Sigmoid colon (tissue), 6 donors: ENCODE measurements at regions not wholly inside any gene's neighbourhood (a gene's known extent, or its start where the extent isn't known, plus 50 kb on each side); places are given as distances from the start of the nearest gene placed in this dataset.

ENCODE experiments used
- DNase-seq: peaks from one replicate; pipeline ENCODE4 v3.0.0-alpha.2; 2019
- H3K27ac ChIP-seq, 4 donors: fragments of 200-600 bp; sonication (generic); one replicate each; pipeline ENCODE4 v1.5.1; 2016 to 2019; ENCODE audit warnings: mild to moderate bottlenecking in 1 of 4
- H3K27me3 ChIP-seq, 3 donors: fragments of 200-600 bp; sonication (generic); one replicate each; pipeline ENCODE4 v1.5.1; 2019; ENCODE audit warnings: mild to moderate bottlenecking in 1 of 3
- H3K36me3 ChIP-seq, 4 donors: fragments of 200-600 bp; sonication (generic); one replicate each; pipeline ENCODE4 v1.5.1; 2016 to 2019
- H3K4me1 ChIP-seq, 4 donors: fragments of 200-600 bp; sonication (generic); one replicate each; pipeline ENCODE4 v1.5.1; 2017 to 2019
- H3K4me3 ChIP-seq, 4 donors: fragments of 200-600 bp; sonication (generic); one replicate each; pipeline ENCODE4 v1.5.1; 2017 to 2019; ENCODE audit warnings: mild to moderate bottlenecking in 2 of 4, moderate library complexity in 1 of 4
- H3K9me3 ChIP-seq, 4 donors: fragments of 200-600 bp in 3 of 4; sonication (generic) in 3 of 4; one replicate each; pipeline versions ENCODE4 v1.5.1 to v1.6.1; 2013 to 2019
- EP300 ChIP-seq, 4 donors: sonication (generic); formaldehyde crosslinking; IDR thresholded peaks; one replicate each; pipeline ENCODE4 v1.6.1; 2017; ENCODE audit warnings: antibody characterized with exemption in 4 of 4
- POLR2A ChIP-seq, 2 donors: fragments of 450-650 bp; IDR thresholded peaks; one replicate each; pipeline ENCODE4 v1.6.1; 2016; ENCODE audit warnings: antibody characterized with exemption in 2 of 2, mild to moderate bottlenecking in 2 of 2, moderate library complexity in 2 of 2
- POLR2AphosphoS5 ChIP-seq, 4 donors: sonication (generic); formaldehyde crosslinking; IDR thresholded peaks; one replicate each; pipeline ENCODE4 v1.6.1; 2017; ENCODE audit warnings: antibody characterized with exemption in 4 of 4
- WGBS, 2 donors: extraction: QIAGEN DNeasy Blood & Tissue Kit; methylation state at CpG; one replicate each; pipeline ENCODE4 v1.1.7; 2013; 5-methylcytosine and 5-hydroxymethylcytosine counted together
- intact Hi-C: fragments of 100-400 bp; cut with DNase I; formaldehyde crosslinking; loops from one replicate; pipeline ENCODE4 v1.15.1; 2023
- TF ChIP-seq, protein P1 (sequence below), 4 experiments: fragments of 450-650 bp in 3 of 4; fragments of 200-600 bp in 1 of 4; IDR thresholded peaks; one replicate each; pipeline ENCODE4 v1.5.1; 2016 to 2019; ENCODE audit warnings: antibody characterized with exemption in 4 of 4, mild to moderate bottlenecking in 3 of 4, moderate library complexity in 2 of 4
- donor health status: healthy with polysubstance abuse.
- donor health status: healthy.

DNA sequence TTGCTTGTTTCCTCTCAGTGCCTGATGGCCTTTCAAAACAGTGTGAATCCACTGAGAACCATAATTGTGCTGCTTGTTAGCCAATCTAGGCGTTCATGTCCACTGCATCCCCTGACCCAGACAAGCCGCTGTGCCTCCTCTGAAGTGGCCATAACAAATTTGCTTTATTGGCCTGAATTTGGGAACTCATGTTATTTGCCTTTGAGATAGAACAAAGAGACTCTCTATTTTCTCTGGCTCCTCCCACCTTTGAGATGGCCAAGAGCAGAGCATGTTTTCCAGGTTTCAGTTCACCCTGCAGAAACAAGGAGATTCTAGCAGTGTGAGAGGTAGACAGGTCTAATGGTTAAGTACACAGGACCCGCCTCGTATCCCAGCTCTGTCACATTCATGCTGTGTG is 723.9 kb downstream of the MED13L start:
- H3K36me3 ChIP-seq, result no peaks in the 10 kb centered on the region
- WGBS, 2 donors, result 22 to 71% methylated on average over 4 of the region's 4 CpGs
- no peak overlapping the region for H3K4me3 ChIP-seq
- TF ChIP-seq, protein P1, sequence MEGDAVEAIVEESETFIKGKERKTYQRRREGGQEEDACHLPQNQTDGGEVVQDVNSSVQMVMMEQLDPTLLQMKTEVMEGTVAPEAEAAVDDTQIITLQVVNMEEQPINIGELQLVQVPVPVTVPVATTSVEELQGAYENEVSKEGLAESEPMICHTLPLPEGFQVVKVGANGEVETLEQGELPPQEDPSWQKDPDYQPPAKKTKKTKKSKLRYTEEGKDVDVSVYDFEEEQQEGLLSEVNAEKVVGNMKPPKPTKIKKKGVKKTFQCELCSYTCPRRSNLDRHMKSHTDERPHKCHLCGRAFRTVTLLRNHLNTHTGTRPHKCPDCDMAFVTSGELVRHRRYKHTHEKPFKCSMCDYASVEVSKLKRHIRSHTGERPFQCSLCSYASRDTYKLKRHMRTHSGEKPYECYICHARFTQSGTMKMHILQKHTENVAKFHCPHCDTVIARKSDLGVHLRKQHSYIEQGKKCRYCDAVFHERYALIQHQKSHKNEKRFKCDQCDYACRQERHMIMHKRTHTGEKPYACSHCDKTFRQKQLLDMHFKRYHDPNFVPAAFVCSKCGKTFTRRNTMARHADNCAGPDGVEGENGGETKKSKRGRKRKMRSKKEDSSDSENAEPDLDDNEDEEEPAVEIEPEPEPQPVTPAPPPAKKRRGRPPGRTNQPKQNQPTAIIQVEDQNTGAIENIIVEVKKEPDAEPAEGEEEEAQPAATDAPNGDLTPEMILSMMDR (IDR thresholded peaks at IDR 0.05), result no peak
- no peak for TF ChIP-seq POLR2A (IDR thresholded peaks at IDR 0.05)
- no peak for TF ChIP-seq POLR2AphosphoS5 (IDR thresholded peaks at IDR 0.05)
- no peak for TF ChIP-seq EP300 (IDR thresholded peaks at IDR 0.05)
- peaks cover 0 to 7% (median 0%) of the 10 kb centered on the region in 4 donors for H3K9me3 ChIP-seq
- intact Hi-C loops, result no loop called here
- DNase-seq, result no peak
- H3K4me1 ChIP-seq, result no peaks in the 10 kb centered on the region
- H3K27me3 ChIP-seq, result no peaks in the 10 kb centered on the region
- H3K27ac ChIP-seq, result no peak overlapping the region

- no peaks in the 10 kb centered on the region for H3K27me3 ChIP-seq
- DNase-seq, result no peak
- intact Hi-C loops, result no loop called here
- H3K36me3 ChIP-seq, result no peaks in the 10 kb centered on the region
- no peak overlapping the region for H3K27ac ChIP-seq
- no peaks in the 10 kb centered on the region for H3K4me1 ChIP-seq
- H3K9me3 ChIP-seq, result no peaks in the 10 kb centered on the region
- no peak overlapping the region for H3K4me3 ChIP-seq
- no peak for TF ChIP-seq POLR2A (IDR thresholded peaks at IDR 0.05)
- 72 to 78% methylated on average over 2 of the region's 2 CpGs for WGBS, 2 donors
Measured at GRCh38 chr12:115543269-115543668, 734.2 kb downstream of the MED13L start.

DNA sequence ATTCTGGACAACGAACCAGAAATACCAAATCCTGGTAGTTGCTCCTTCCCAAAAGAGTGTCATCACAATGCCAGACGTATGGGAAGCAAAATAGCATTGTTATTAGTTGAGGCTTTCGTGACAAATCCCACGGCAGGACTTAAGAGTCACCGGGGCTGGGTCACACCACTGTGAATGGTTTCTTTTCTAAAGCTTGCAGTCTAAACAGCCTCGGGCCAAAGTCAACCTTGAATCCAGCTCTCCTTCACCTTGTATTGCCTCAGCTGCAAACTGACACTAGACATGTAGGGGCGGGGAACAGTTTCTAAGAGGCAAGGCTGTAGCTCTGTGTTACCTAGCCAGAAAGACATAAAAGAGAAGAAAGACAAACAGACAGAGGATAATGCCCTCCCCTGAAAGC is 734.8 kb downstream of the MED13L start:
- Histone ChIP-seq H3K9me3 (no peaks in the 10 kb centered on the region), H3K27me3 (no peaks in the 10 kb centered on the region), H3K4me3 (no peak overlapping the region), H3K4me1 (no peaks in the 10 kb centered on the region), H3K27ac (no peak overlapping the region), H3K36me3 (no peaks in the 10 kb centered on the region)
- intact Hi-C loops, result no loop called here
- DNase-seq, result no peak
- 38 to 74% methylated on average over 7 of the region's 7 CpGs for WGBS, 2 donors
- TF ChIP-seq POLR2A (IDR thresholded peaks at IDR 0.05) (no peak), POLR2AphosphoS5 (IDR thresholded peaks at IDR 0.05) (no peak), EP300 (IDR thresholded peaks at IDR 0.05) (no peak)
- TF ChIP-seq, protein P1 (IDR thresholded peaks at IDR 0.05), result no peak

DNA sequence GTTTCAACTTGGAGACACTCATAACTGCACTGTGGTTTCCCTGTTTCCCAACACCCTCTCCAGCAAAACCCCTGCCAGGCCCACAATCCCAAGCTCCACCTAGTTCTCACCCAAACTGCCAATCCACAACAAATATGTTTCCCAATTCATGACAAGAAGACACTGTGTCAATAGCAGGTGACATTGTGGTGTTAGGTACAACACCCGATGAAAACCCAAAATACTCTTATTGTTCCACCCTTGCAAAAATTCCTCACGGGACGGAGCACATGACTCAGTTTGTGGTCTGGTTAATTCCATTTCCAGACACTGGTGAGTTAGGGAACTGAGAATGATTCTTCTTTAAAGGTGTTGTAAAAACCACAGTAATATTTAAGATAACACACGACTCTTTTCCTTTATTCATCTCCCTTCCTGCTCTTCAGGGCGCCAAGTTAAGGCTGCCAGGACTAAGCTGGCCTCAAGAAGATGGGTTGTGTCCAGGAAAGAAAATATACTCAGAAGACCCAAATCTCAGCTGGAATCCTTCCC is 735.5 kb downstream of the MED13L start:
- 74 to 89% methylated on average over 5 of the region's 5 CpGs for WGBS, 2 donors

GRCh38 chr12:115528466-115528865 is 749.0 kb downstream of the MED13L start:
- intact Hi-C loops, result no loop called here
- DNase-seq, result no peak
- Histone ChIP-seq H3K27ac (no peak overlapping the region), H3K9me3 (no peaks in the 10 kb centered on the region), H3K27me3 (no peaks in the 10 kb centered on the region), H3K4me3 (no peak overlapping the region), H3K4me1 (no peaks in the 10 kb centered on the region), H3K36me3 (no peaks in the 10 kb centered on the region)
- WGBS, 2 donors, result 92 to 93% methylated on average over 2 of the region's 2 CpGs
- TF ChIP-seq EP300 (IDR thresholded peaks at IDR 0.05) (no peak), POLR2AphosphoS5 (IDR thresholded peaks at IDR 0.05) (no peak), POLR2A (IDR thresholded peaks at IDR 0.05) (no peak)
- TF ChIP-seq, protein P1 (IDR thresholded peaks at IDR 0.05), result no peak

More for the DNA sequence above, 735.5 kb downstream of the MED13L start:
- Histone ChIP-seq H3K4me3 (no peak overlapping the region), H3K27me3 (no peaks in the 10 kb centered on the region), H3K4me1 (no peaks in the 10 kb centered on the region), H3K36me3 (no peaks in the 10 kb centered on the region), H3K27ac (no peak overlapping the region), H3K9me3 (no peaks in the 10 kb centered on the region)
- DNase-seq, result no peak
- intact Hi-C loops, result no loop called here
- TF ChIP-seq POLR2AphosphoS5 (IDR thresholded peaks at IDR 0.05), result no peak
- TF ChIP-seq POLR2A (IDR thresholded peaks at IDR 0.05), result no peak
- TF ChIP-seq, protein P1 (IDR thresholded peaks at IDR 0.05), result no peak
- TF ChIP-seq EP300 (IDR thresholded peaks at IDR 0.05), result no peak
